Esophagus squamous epithelium (tissue), 5 donors: ENCODE measurements at regions not wholly inside any gene's neighbourhood (a gene's known extent, or its start where the extent isn't known, plus 50 kb on each side); places are given as distances from the start of the nearest gene placed in this dataset.

ENCODE experiments used
- DNase-seq: peaks from one replicate; lab custom pipeline; 2025; lab: John Stamatoyannopoulos, UW
- H3K27ac ChIP-seq, 4 donors: fragments of 200-600 bp; sonication (generic); one replicate each; pipeline ENCODE4 v1.5.1; 2016 to 2019; ENCODE audit warnings: mild to moderate bottlenecking in 1 of 4
- H3K27me3 ChIP-seq, 4 donors: fragments of 200-600 bp; sonication (generic); 1 replicate in 3 of 4; 2 replicates in 1 of 4; pipeline versions ENCODE4 v1.5.1 to v1.6.0; 2017 to 2021; ENCODE audit warnings: antibody characterized with exemption in 1 of 4
- H3K36me3 ChIP-seq, 3 donors: fragments of 200-600 bp; sonication (generic); one replicate each; pipeline ENCODE4 v1.5.1; 2016 to 2019
- H3K4me1 ChIP-seq, 3 donors: fragments of 200-600 bp; sonication (generic); one replicate each; pipeline ENCODE4 v1.5.1; 2017 to 2019
- H3K4me3 ChIP-seq, 4 donors: fragments of 200-600 bp; sonication (generic); 1 replicate in 3 of 4; 2 replicates in 1 of 4; pipeline ENCODE4 v1.5.1; 2016 to 2019; ENCODE audit warnings: mild to moderate bottlenecking in 2 of 4, moderate library complexity in 1 of 4
- H3K9me3 ChIP-seq, 3 donors: fragments of 200-600 bp; sonication (generic); one replicate each; pipeline ENCODE4 v1.5.1; 2016 to 2019
- CTCF ChIP-seq, 6 experiments: fragments of 450-650 bp in 4 of 6; fragments of 200-600 bp in 2 of 6; sonication (generic) in 2 of 6; IDR thresholded peaks; one replicate each; pipeline ENCODE4 v1.5.1; 2016 to 2019; ENCODE audit warnings: antibody characterized with exemption in 6 of 6, mild to moderate bottlenecking in 4 of 6, moderate library complexity in 4 of 6
- POLR2A ChIP-seq, 4 donors: fragments of 450-650 bp; IDR thresholded peaks; one replicate each; pipeline ENCODE4 v1.6.1; 2017; ENCODE audit warnings: antibody characterized with exemption in 4 of 4, mild to moderate bottlenecking in 4 of 4, moderate library complexity in 3 of 4
- WGBS, 2 donors: methylation state at CpG; one replicate each; pipeline ENCODE4 v1.1.5; 2018; 5-methylcytosine and 5-hydroxymethylcytosine counted together
- intact Hi-C: fragments of 100-400 bp; cut with DNase I; formaldehyde crosslinking; loops from one replicate; pipeline ENCODE4 v1.15.0; 2022
- donor health status: DM: yes; HTN: yes; CAD: no.

GRCh38 chr10:76743169-76743568 lies 894.4 kb downstream of the KCNMA1 start:
- Histone ChIP-seq H3K9me3 (no peaks in the 10 kb centered on the region), H3K36me3 (no peaks in the 10 kb centered on the region), H3K27me3 (no peaks in the 10 kb centered on the region), H3K4me1 (no peaks in the 10 kb centered on the region), H3K27ac (no peak overlapping the region), H3K4me3 (no peak overlapping the region)
- DNase-seq = no peak
- TF ChIP-seq POLR2A (IDR thresholded peaks at IDR 0.05) (no peak), CTCF (IDR thresholded peaks at IDR 0.05) (no peak)
- 57 to 77% methylated on average over 3 of the region's 3 CpGs for WGBS, 2 donors
- intact Hi-C loops = no loop called here

GRCh38 chr10:76740514-76740913 lies 897.1 kb downstream of the KCNMA1 start:
- no peaks in the 10 kb centered on the region for H3K9me3 ChIP-seq
- TF ChIP-seq CTCF (IDR thresholded peaks at IDR 0.05) (no peak), POLR2A (IDR thresholded peaks at IDR 0.05) (no peak)
- H3K27me3 ChIP-seq = no peaks in the 10 kb centered on the region
- no peaks in the 10 kb centered on the region for H3K36me3 ChIP-seq
- no peak overlapping the region for H3K4me3 ChIP-seq
- H3K4me1 ChIP-seq = no peaks in the 10 kb centered on the region
- H3K27ac ChIP-seq = no peak overlapping the region
- intact Hi-C loops = no loop called here
- no peak for DNase-seq

- Histone ChIP-seq H3K27me3 (no peaks in the 10 kb centered on the region), H3K36me3 (no peaks in the 10 kb centered on the region), H3K4me3 (no peak overlapping the region), H3K27ac (no peak overlapping the region), H3K4me1 (no peaks in the 10 kb centered on the region), H3K9me3 (no peaks in the 10 kb centered on the region)
- intact Hi-C loops = no loop called here
- no peak for DNase-seq
- TF ChIP-seq POLR2A (IDR thresholded peaks at IDR 0.05) (no peak), CTCF (IDR thresholded peaks at IDR 0.05) (no peak)
- 46 to 57% methylated on average over 3 of the region's 3 CpGs for WGBS, 2 donors
These were observed 898.6 kb downstream of the KCNMA1 start for GRCh38 chr10:76738991-76739390.

GRCh38 chr10:76736815-76737618 lies 900.6 kb downstream of the KCNMA1 start:
- no peaks in the 10 kb centered on the region for H3K36me3 ChIP-seq
- intact Hi-C loops = no loop called here
- H3K27me3 ChIP-seq = no peaks in the 10 kb centered on the region
- H3K9me3 ChIP-seq = no peaks in the 10 kb centered on the region
- DNase-seq = no peak
- WGBS, 2 donors = 44 to 51% methylated on average over 6 of the region's 6 CpGs
- no peak for TF ChIP-seq POLR2A (IDR thresholded peaks at IDR 0.05)
- no peak for TF ChIP-seq CTCF (IDR thresholded peaks at IDR 0.05)
- H3K27ac ChIP-seq = no peak overlapping the region
- no peak overlapping the region for H3K4me3 ChIP-seq
- H3K4me1 ChIP-seq = no peaks in the 10 kb centered on the region

GRCh38 chr10:76736392-76736791 lies 901.2 kb downstream of the KCNMA1 start:
- Histone ChIP-seq H3K4me3 (no peak overlapping the region), H3K9me3 (no peaks in the 10 kb centered on the region), H3K36me3 (no peaks in the 10 kb centered on the region), H3K27me3 (no peaks in the 10 kb centered on the region), H3K27ac (no peak overlapping the region), H3K4me1 (no peaks in the 10 kb centered on the region)
- intact Hi-C loops = no loop called here
- no peak for DNase-seq
- TF ChIP-seq POLR2A (IDR thresholded peaks at IDR 0.05) (no peak), CTCF (IDR thresholded peaks at IDR 0.05) (no peak)
- WGBS, 2 donors = 38 to 56% methylated on average over 3 to 4 of the region's 4 CpGs
